Cardiac fibroblast (primary cell): ENCODE measurements at regions not wholly inside any gene's neighbourhood (a gene's known extent, or its start where the extent isn't known, plus 50 kb on each side); places are given as distances from the start of the nearest gene placed in this dataset.

ENCODE experiments used
- DNase-seq, 2 donors: peaks; one replicate each; pipeline versions ENCODE4 v3.0.0 to v3.0.0-alpha.2; 2010; ENCODE audit warnings: low read depth in 2 of 2
- H3K4me3 ChIP-seq, 2 donors: replicated peaks in 1 of 2; 1 replicate in 1 of 2; 2 replicates in 1 of 2; pipeline ENCODE4 v1.5.1; 2011; ENCODE audit warnings: low read depth in 2 of 2, low read length in 2 of 2, mild to moderate bottlenecking in 2 of 2, moderate library complexity in 1 of 2
- CTCF ChIP-seq: IDR thresholded peaks from one replicate; pipeline ENCODE4 v1.5.1; 2011; ENCODE audit warnings: low read depth, mild to moderate bottlenecking, low read length, inconsistent platforms

GRCh38 chr12:14272956-14273912, 92.2 kb upstream of the ATF7IP start:
- DNase-seq = no peak
- TF ChIP-seq CTCF = no peak
- no peak overlapping the region for H3K4me3 ChIP-seq

- no peak for TF ChIP-seq CTCF
- H3K4me3 ChIP-seq = no peak overlapping the region
- DNase-seq = peak in 1 of 2 donors; percentile 45
Observed at GRCh38 chr12:14273913-14274311, 91.6 kb upstream of the ATF7IP start.

- no peak overlapping the region for H3K4me3 ChIP-seq
Observed at GRCh38 chr12:14275111-14275510, 90.4 kb upstream of the ATF7IP start.

GRCh38 chr12:14275886-14276285, 89.6 kb upstream of the ATF7IP start:
- no peak for DNase-seq
- TF ChIP-seq CTCF = no peak
- H3K4me3 ChIP-seq = no peak overlapping the region

More at GRCh38 chr12:14275111-14275510, 90.4 kb upstream of the ATF7IP start:
- DNase-seq = no peak
- no peak for TF ChIP-seq CTCF

- TF ChIP-seq CTCF = no peak
- DNase-seq = no peak
- H3K4me3 ChIP-seq = no peak overlapping the region
Observed at GRCh38 chr12:14278294-14278953, 87.1 kb upstream of the ATF7IP start.

- H3K4me3 ChIP-seq = no peak overlapping the region
- TF ChIP-seq CTCF = no peak
- no peak for DNase-seq
Observed at GRCh38 chr12:14279845-14280244, 85.6 kb upstream of the ATF7IP start.
